Thoracic aorta (tissue), 2 donors: ENCODE measurements at regions not wholly inside any gene's neighbourhood (a gene's known extent, or its start where the extent isn't known, plus 50 kb on each side); places are given as distances from the start of the nearest gene placed in this dataset.

Source experiments
- ATAC-seq: fragments of 150-250 bp; one replicate; pipeline ENCODE4 v1.8.0; 2017; ENCODE audit warnings: low read depth; ENCODE audit not compliant: insufficient number of reproducible peaks, low FRiP score
- DNase-seq: peaks from one replicate; pipeline ENCODE4 v3.0.0-alpha.2; 2020; ENCODE audit warnings: low spot score
- H3K27ac ChIP-seq, 2 donors: fragments of 200-600 bp; sonication (generic); 1 replicate in 1 of 2; 2 replicates in 1 of 2; pipeline ENCODE4 v1.5.1; 2016; ENCODE audit warnings: mild to moderate bottlenecking in 2 of 2, moderate library complexity in 2 of 2
- H3K27me3 ChIP-seq: fragments of 200-600 bp; sonication (generic); replicated peaks from 2 replicates; pipeline ENCODE4 v1.6.0; 2016; ENCODE audit warnings: mild to moderate bottlenecking; ENCODE audit not compliant: insufficient read depth
- H3K36me3 ChIP-seq: fragments of 200-600 bp; sonication (generic); one replicate; pipeline ENCODE4 v1.5.1; 2016
- H3K4me1 ChIP-seq, 2 donors: fragments of 200-600 bp; sonication (generic); 1 replicate in 1 of 2; 2 replicates in 1 of 2; pipeline versions ENCODE4 v1.5.1 to v1.6.0; 2016; ENCODE audit warnings: low read depth in 2 of 2, mild to moderate bottlenecking in 1 of 2; ENCODE audit not compliant: control insufficient read depth in 1 of 2
- H3K4me3 ChIP-seq: fragments of 200-600 bp; sonication (generic); 2 replicates; pipeline ENCODE4 v1.5.1; 2016; ENCODE audit warnings: mild to moderate bottlenecking
- H3K9me3 ChIP-seq: fragments of 200-600 bp; sonication (generic); 2 replicates; pipeline ENCODE4 v1.5.1; 2016
- TF ChIP-seq, protein P1 (sequence below): fragments of 200-600 bp; sonication (generic); IDR thresholded peaks from one replicate; pipeline ENCODE4 v1.5.1; 2019; ENCODE audit warnings: antibody characterized with exemption

DNA sequence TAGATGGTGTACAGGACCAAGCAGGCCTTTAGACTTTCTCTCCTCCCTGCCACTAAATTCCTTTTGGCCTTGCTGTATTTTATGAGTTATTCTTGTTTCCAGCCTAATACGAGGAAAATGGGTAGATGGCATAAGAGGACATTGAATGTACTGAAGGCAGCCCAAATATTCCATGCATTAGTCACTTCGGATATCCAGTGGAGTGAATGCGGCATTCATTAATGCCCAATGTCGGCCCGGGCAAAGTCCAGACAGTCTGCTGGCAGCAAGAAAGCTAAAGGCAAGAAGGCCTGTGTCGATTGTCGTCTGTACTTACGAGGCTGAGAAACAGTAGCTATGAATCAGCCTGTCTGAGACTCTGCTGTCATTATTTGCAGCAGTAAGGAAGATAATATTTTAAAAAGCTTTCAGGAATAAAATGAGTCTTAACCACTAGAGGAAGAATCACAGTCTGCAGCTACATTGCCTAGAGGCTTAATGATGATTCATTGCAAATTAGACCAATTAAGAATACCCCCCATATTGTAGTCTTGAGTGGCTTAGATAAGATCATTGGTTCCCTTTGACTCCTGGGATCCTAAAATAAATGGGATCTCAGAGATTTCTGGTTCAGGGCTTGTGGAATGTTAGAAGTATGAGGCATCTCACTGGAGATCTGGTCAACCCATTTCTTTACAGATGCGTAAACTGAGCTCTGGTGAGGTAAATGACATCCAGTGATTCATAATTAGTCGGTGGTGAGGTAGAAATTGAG is 534.1 kb upstream of the JAG1 start:
- H3K36me3 ChIP-seq = no peaks in the 10 kb centered on the region
- TF ChIP-seq, protein P1, sequence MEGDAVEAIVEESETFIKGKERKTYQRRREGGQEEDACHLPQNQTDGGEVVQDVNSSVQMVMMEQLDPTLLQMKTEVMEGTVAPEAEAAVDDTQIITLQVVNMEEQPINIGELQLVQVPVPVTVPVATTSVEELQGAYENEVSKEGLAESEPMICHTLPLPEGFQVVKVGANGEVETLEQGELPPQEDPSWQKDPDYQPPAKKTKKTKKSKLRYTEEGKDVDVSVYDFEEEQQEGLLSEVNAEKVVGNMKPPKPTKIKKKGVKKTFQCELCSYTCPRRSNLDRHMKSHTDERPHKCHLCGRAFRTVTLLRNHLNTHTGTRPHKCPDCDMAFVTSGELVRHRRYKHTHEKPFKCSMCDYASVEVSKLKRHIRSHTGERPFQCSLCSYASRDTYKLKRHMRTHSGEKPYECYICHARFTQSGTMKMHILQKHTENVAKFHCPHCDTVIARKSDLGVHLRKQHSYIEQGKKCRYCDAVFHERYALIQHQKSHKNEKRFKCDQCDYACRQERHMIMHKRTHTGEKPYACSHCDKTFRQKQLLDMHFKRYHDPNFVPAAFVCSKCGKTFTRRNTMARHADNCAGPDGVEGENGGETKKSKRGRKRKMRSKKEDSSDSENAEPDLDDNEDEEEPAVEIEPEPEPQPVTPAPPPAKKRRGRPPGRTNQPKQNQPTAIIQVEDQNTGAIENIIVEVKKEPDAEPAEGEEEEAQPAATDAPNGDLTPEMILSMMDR = no peak
- no peak overlapping the region for H3K4me3 ChIP-seq
- H3K27me3 ChIP-seq = no peaks in the 10 kb centered on the region
- no peak for DNase-seq
- ATAC-seq = peak; percentile 47
- no peaks in the 10 kb centered on the region for H3K9me3 ChIP-seq
- H3K4me1 ChIP-seq = peaks cover 11 to 22% of the 10 kb centered on the region in 2 donors
- peak overlapping the region; percentile 53 to 54 for H3K27ac ChIP-seq

DNA sequence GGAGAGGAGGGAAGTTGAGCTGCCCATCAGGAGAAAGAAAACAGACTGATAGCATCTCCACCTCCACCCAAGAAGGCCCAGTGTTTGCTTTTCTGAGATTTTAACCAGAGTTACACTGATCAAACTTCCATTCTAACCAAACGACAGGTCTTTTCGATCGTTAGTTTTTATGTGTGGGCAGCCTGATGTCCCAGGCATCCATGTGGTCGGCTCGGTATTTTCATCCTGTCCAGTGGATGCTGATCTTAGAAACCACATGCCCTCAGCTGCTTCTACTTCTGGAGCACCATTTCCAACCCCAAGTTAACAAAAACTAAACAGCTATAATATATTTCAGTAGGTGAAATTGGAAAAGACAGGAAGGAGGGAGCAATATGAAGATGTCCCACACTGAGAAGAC is 536.8 kb upstream of the JAG1 start:
- H3K27ac ChIP-seq = no peak overlapping the region
- ATAC-seq (no peak), DNase-seq (no peak)
- no peaks in the 10 kb centered on the region for H3K36me3 ChIP-seq
- peaks cover 9 to 11% of the 10 kb centered on the region in 2 donors for H3K4me1 ChIP-seq
- no peaks in the 10 kb centered on the region for H3K9me3 ChIP-seq
- TF ChIP-seq, protein P1 = no peak
- no peaks in the 10 kb centered on the region for H3K27me3 ChIP-seq
- H3K4me3 ChIP-seq = no peak overlapping the region

DNA sequence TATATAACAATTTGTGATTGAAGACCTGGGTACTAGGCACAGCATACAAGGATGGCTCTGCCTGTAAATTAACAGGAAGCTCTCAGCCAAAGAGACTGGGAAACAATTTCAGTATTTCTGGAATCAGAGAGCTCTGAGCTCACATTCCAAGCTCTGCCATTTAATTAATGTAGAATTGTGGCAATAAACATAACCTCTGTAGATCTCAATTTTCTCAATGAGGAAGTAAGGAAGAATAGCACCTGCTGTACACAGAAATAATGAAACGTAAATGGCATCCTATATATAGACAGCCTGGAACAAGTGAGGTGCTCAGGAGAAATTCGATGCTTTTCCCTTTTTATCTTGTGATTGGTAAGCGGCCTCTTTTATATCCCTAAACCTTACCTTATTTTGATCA is 538.5 kb upstream of the JAG1 start:
- Histone ChIP-seq H3K27ac (no peak overlapping the region), H3K4me1 (peaks cover 15 to 19% of the 10 kb centered on the region in 2 donors), H3K36me3 (no peaks in the 10 kb centered on the region), H3K9me3 (no peaks in the 10 kb centered on the region), H3K4me3 (no peak overlapping the region), H3K27me3 (no peaks in the 10 kb centered on the region)
- no peak for ATAC-seq
- no peak for DNase-seq
- TF ChIP-seq, protein P1 = no peak

DNA sequence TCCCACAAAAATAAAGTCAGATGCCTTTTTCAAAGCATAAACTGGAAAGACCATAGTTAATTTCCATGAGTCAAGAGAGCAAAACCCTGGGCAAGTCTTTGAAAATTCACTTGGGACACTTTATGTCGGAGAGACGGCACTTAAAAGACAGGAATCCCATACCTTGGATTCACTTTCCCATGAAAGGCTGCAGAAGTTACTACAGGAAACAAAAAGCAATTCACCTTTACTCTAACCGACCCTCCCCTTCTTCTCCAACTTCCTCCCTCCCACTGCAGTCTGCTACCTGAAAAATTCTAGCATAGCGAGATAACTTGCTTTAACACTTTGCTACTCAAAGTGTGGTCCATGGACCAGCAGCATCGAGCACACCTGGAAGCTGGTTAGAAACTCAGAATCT is 539.1 kb upstream of the JAG1 start:
- no peak overlapping the region for H3K27ac ChIP-seq
- TF ChIP-seq, protein P1 = no peak
- H3K27me3 ChIP-seq = no peaks in the 10 kb centered on the region
- H3K4me1 ChIP-seq = peaks cover 19% of the 10 kb centered on the region in 2 donors
- H3K36me3 ChIP-seq = no peaks in the 10 kb centered on the region
- no peak for DNase-seq
- no peaks in the 10 kb centered on the region for H3K9me3 ChIP-seq
- no peak for ATAC-seq
- H3K4me3 ChIP-seq = no peak overlapping the region

DNA sequence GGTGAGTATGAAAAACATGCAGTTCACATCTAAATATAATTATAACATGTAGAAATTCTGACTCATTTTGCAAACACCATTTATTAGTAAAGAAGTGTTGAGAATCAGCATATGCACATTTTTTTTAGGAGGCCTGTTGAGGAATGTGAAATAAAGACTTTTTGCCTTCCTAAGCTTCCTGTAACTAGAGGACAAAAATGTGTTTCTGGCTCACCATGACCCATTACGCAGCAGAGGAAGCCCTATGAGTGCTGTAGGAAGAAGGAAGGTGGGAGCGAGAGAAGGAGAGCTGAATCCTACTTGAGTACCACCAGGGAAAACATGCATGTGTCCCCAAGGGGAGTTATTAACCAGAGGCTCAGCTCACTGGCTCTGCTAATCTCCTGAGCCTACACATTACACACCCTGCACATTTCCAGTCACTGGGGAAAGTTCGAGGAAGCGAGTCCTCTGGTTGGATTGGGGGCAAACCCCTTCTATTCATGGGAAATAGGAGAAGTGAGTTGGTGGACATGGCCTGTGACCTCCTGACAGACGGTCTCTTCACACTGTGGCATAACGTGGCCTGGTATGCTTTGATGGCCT is 540.5 kb upstream of the JAG1 start:
- H3K27ac ChIP-seq = peak overlapping the region; percentile 37 to 58
- no peak for DNase-seq
- no peak overlapping the region for H3K4me3 ChIP-seq
- H3K36me3 ChIP-seq = no peaks in the 10 kb centered on the region
- ATAC-seq = no peak
- H3K4me1 ChIP-seq = peaks cover 20 to 22% of the 10 kb centered on the region in 2 donors
- TF ChIP-seq, protein P1 = no peak
- no peaks in the 10 kb centered on the region for H3K9me3 ChIP-seq
- H3K27me3 ChIP-seq = no peaks in the 10 kb centered on the region
